Ramos (cell line): ENCODE measurements at regions not wholly inside any gene's neighbourhood (a gene's known extent, or its start where the extent isn't known, plus 50 kb on each side); places are given as distances from the start of the nearest gene placed in this dataset.
"Not testable (repeated sequence)": the region's sequence is repeated elsewhere in the genome, so short reads cannot be mapped to it uniquely, and the experiment has no call there.

ENCODE experiments used
- in situ Hi-C: fragments of 300-500 bp; cut with MboI; formaldehyde crosslinking; loops from one replicate; pipeline ENCODE4 v1.14.3; 2022; ENCODE audit warnings: low sequenced_read_pairs; ENCODE audit not compliant: unreplicated experiment

DNA sequence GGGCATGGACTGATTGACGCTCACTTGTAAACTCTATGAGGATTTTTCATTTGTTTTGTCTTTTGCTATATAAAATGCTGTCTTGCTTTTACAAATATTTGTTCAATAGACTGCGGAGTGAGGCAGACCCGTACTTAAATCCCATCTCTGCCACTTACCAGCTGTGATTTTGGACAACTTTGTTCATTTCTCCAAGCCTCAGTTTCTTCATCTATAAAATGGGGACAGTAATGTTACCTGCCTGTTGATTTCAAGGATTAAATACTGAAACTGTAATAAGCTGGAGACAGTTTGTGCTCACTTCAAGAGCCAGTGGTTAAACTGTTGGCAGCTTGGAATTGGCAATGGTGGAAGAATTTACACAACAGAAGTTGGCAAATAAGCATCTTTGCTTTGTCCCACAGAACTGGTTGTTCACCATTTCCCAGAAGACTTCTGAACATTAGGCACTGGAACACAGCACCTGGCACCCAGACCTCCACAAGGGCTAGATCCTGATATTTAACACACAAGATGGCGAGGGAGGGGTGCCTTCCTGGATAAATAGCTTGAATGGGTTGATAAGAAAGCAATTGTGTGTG lies 479.2 kb downstream of the QKI start:
- in situ Hi-C loops = no loop called here

DNA sequence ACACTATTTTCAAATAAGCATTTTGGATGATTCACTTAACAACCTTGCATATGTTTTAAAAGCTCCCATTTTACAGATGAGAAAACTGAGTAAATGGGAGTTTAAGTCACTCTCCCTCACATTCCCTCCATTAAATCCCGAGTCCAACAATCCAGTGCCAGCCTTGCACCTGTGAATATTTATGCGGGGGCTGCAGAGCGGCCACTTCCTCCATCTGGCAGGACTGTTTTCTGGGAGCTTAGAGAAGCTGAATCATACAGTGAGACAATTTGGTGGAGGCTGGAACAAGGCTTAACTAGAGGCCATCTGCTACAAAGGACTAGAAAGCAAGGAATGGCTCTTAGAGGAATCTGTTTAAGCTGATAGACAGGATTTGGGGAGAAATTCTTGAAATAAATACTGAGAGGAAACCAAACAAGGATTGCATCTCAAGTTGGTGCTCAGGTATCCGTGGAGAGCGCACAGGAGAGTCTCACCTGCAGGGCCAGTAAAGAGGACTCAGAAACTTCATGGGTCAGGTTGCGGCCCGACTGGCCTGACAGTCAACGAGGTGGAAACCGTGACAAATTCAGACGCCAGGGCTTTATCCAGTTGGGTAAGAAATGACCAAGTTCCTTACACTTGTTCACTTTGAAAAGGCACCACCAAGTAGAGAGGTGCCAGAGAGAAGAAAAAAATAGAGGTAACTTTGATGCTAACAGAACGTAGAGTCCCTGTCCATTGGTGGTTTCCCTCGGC lies 478.5 kb downstream of the QKI start:
- in situ Hi-C loops = no loop called here

DNA sequence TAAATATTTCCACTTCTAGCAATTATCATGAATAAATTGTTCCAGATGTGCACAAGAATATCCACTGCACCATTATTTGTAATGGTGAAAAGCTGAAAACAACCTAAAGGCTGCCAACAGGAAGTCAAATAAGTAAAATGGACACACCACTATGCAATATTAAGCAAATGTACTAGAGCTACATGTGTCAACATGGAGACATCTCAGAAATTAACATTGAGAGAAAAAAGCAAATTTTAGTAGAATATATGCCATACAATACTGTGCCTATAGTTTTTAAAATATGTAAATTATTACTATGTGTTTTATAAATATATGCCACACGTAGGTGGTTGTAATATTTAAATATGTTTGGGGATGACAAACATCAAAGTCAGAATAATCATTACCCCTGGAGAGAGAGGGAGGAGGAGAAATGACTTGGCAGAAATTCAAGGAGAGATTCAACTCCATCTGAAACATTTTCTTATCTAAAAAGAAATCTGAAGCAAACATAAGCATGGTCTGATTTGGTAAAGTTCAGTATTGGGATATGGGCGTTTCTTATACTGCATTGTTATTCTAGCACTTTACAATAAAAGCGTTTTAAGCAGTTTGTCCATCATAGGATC lies 475.5 kb downstream of the QKI start:
- in situ Hi-C loops = no loop called here

DNA sequence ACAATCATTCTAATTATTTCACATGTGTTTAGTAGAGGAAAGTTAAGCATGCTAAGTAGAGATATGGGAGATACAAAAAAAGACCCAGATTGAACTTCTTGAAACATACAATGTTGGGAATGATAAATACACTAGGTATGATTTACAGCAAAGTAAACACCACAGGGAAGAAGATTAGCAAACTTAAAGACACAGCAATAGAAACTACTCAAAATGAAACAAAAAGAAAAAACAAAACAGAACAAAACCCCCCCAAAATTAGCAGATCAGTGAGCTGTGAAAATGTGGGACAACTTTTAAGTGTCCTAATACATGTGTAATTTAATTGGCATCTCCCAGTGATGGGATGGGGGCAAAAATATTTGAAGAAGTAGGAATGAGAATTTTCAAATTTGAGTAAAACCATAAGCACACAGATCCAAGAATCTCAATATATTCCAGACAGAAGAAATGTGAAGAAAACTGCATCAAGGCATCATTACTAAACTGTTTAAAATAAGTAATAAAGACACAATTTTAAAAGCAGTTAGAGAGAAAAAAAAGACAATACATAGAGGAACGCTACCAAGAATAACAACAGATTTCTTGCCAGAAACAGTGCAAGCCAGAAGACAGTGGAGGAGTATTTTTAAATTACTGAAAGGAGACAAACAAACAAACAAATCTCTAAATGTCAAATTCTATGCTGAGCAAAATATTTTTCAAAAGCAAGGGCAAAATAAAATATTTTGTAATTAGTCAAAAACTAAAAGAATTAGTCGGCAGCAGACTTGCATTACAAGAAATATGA lies 473.7 kb downstream of the QKI start:
- in situ Hi-C loops = no loop called here

DNA sequence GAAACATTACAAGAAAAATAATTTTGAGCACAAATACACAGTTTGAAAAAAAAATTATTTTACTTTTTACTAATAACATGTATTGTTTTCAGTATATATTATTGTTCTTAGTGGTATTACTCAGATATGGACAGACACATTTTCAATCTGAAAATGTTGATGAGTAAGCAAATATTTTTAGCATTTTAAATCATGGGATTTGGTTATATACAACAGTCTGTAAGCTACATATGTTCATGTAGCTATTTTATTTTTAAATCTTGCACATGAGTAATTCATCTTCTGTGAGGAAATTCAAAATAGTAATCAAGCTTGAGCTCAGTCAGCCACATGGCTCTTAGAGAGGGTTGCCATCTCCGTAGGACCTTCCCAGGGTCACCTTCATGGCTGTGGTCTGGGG lies 471.9 kb downstream of the QKI start:
- in situ Hi-C loops = no loop called here

DNA sequence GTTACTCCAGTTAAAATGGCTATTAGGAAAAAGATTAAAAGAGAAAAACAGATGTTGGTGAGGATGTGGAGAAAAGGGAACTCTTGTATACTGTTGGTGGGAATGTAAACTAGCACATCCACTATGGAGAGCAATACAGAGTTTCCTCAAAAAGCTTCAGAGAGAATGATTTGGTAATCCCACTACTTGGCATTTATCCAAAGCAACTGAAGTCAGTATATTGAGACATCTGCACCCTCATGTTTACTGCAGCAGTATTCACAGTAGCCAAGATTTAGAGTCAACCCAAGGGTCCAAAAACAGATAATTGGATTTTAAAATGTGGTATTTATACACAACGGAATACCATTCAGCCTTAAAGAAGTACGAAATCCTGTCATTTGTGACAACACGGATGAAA lies 469.5 kb downstream of the QKI start:
- in situ Hi-C loops = no loop called here

DNA sequence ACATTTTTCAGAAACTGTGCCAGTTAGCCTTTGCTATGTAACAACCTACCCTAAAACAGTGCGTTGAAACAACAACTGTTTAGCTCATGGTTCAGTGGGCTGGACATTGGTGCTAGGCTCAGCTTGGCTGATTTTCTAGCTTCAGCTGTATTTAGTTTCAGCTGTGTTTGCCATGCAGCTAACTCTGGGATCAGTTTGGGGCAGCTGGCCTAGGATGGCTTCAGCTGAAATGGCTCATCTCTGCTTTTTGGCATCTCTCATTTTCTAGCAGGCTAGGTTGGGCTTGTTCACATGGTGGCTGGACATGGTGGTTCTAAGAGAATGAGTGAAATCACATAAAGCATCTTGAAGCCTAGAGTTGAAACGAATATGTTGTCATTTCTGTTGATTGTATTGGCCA lies 464.2 kb downstream of the QKI start:
- in situ Hi-C loops = no loop called here

DNA sequence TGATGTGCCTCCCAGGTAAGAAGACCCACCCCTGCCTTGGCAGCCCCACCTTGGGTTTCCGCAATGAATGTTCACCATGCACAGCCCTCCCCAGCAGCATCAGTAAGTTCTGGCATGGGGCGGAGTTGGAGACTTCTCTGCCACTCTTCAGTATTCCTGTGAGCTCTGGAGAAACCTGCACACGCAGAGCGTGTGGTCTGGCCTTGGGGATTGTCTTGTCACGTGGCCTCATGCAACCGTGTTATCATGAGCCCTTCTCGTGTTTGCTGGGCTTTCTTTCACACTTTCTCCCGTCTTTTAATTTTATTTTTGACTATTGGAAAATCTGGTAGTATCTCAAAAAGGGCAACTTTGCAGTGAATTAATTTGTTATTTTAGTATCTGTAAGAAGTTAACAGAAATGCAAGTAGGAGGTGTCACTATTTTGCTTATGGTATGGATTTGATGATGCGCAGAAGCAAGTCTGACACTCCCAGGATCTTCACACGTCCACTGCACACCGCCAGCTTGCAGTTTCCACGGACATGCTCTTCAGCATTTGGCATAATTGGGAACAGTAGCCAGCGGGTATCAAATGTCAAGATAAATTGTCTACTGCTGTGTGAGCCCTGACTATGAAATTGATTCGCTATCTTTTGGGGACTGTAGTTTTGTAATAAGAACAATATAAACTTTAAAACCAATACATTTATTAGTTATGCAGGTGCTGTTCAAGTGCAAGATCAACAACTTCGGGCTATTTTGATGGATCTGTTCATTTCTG lies 463.5 kb downstream of the QKI start:
- in situ Hi-C loops = no loop called here

DNA sequence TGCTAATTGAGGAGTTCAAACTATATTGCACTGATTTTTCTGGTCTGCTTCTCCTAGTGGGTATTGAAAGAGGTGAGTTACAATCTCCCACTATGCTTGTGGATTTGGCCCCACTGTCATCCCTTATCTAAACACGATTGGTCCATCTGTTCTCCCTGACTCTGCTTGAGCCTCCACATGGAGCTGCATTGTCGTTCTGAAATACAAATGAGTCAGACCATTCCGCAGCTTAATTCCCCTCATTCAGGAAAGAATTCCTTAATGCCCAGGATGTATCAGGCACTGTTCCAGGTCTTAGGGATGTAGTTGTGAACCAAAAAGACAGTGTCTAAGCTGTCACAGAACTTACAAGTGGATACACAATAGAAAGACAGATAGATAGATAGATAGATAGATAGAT lies 461.9 kb downstream of the QKI start:
- in situ Hi-C loops = no loop called here

DNA sequence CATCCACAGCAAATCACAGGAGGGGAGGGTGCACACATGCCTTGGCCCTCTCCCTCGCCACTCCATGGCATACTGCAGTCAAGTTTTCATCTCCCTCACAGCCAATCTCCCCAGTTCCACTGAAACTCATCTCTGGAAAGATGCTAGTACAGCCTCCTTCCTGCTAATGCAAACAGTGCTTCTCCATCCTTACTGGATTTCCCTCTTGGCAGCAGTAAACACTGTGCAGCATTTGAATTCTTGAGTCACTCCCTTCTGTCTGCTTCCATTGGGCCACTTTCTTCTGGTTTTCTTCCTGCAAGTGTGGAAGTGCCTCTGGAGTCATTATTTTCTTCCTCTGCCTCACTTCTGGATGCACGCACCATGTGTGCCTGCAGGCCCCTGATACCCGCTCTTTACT lies 460.3 kb downstream of the QKI start:
- in situ Hi-C loops = no loop called here

DNA sequence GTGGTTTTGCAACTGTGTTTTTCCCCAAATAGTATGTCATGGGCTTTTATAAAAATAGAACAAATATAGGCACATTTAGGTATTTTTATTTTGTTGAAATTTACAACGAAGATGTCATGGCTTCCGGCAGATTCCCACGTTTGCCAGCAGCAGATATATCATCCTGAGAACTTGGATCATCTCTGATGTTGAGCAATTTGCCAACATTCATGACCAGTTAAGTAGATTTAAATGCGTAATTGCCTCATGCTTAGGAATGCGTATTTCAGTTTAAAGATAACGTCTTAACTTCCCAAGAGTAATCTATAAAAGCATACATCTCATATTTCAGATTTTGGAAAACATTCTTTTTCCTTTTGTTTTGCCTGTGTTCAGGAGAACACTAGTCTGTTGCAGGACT lies 457.8 kb downstream of the QKI start:
- in situ Hi-C loops = no loop called here

DNA sequence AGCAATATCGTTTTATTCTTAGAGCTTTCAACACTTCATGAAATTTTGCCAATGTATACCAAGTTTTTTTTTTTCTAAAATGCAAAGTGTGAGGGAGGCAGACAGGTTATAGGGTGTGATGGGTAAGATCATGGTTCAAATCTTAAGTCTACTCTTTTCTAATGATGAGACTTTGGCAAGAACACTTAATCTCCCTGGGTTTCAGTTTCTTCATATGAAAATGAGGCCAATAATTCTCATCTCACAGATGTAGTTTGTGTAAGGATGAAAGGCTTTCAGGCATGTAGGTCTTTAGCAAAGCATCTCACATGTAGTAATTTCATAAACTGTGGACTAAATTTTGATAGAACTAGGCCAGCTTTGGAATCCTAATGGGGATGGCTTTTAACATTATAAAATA lies 457.1 kb downstream of the QKI start:
- in situ Hi-C loops = no loop called here

DNA sequence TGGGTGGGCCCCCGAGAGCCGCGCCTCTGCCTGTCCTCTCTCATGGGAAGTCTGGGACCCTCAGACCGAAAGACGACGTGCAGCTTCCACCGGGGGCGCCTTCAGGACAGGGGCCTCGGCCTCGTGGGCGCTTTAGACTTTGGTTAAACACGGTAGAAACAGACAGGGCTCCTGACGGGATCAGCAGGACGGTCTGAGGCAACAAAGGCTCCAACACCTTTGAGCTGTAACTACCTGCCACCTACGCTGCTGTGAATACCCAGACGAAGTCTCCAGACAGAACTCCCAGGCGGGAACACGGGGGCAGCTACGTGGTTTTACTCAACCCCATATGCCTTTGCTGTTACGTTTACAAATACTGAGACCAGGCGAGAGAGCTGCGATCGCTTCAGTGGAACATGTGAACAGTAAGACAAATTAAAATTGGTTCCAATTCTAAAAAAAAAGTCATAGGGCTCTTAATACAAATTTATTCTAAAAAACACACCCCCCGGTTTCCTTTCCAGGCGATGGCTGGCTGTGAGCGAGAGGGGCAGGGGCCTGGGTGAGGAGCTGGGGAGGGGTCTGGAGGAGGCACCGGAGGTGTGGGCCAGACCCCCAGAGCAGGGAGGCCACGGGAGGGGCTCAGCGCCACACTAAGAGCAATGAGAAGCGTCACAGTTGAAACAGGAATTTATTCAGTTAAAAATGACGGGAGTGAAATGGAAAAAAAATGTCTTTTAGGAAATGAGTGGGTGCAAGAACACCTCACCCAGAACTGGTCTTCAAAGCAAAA lies 453.2 kb downstream of the QKI start:
- in situ Hi-C loops = no loop called here

DNA sequence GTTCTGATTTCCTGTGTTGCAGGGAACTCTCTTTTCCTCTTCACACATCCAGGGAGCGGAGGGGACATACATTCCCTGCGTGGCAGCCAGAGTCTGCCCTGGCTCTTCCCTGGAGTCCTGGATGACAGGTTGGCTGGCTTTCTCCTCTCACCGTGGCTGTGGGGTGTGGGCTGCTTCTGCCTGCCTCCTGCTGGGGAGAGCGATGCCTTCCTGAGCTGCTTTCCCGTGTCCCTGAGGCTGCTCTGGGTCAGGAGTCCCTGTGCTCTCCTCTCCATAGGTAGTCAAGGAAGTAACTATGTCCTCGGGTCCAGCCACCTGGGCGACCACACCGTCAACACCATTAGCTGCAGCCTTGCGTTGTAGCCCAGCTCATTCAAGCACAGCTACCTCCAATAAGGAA lies 451.7 kb downstream of the QKI start:
- in situ Hi-C loops = no loop called here

DNA sequence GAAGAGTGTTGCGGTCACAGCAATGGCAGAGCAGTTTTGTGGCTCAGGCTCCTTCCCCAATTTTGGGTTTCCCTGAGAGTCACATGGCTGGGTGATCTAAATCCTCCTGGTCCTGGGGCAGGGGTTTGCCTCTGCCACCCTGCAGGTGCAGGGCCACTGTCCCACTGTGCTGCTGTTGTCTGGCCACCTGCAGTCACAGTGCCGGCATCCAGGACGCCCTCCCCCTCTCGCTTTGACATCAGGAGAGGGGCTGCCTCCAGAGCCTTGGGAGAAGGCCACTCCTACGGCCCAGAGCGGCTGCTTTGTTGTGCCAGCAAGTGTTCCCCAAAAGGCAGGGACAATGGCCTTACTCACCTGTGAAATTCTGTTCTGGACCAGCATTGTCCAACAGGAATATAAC lies 449.0 kb downstream of the QKI start:
- in situ Hi-C loops = no loop called here

DNA sequence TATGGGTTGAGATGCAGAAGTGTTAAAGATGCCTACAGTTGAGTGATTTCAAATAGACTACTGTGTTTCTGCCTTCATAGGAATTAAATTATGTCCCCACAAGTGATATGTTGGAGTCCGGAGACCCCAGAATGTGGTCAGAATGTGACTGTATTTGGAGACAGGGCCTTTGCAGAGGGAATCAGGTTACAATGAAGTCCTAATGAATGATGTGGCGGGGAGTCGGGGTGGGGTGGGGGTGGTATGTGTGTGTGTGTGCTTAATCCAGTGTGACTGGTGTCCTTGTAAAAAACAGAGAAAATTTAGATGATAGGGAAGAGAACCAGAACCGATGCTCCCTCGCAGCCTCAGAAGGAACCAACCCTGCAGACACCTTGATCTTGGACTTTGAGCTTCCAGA lies 448.2 kb downstream of the QKI start:
- in situ Hi-C loops = no loop called here

DNA sequence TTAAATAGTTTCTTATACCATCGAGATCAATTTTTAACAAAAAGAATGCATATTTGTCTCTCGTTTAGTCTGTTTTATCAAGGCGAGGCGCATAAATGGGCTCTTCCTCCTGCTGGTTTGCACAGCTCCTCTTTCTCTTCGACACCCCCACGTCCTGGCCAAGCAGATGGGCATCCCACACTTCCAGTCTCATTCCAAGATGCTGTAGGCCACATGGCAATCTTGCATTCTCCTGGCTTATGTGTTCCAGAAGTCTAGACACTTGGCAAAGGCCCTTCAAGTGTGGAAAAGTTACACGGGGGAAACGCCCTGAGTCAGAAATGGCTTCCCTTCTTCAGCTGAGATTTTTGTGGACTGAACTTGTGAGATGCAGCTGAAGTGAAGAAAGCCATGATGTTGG lies 447.1 kb downstream of the QKI start:
- in situ Hi-C loops = no loop called here

DNA sequence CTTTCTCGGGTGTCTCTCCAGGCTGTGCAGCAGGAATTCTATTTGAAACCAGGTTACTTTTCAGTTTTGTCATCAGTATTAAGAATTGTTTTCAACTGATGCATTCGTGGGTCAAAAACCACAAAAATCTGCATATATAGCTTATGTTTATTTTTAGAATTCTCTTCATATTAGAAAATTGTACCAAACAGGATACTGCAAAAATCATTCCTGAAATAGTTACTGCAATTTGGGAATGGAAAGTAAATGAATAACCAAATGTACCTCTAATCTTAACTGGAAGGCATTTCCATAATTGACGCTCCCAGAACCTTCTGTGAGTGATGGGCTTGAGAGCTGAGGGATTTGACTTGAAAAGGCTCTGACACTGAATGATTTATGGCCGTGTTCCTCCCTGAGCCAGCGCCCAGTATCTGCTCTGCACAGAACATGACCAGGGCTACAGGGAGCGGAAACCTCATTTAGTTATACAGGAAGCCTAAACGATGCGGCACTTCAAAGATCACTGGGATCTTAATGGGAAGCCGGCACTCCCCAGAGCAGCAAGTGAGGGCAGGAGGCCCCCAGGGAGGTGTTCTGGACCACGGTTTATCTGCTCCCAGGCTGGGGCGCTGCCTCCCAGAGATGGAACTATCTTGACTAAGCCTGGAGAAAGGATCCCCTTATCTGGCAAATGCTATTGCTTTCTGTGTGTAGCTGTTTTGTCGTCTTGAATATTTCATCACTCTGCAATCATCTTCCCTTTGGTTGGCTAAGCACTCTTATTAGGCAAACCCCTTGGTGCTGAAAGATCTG lies 446.0 kb downstream of the QKI start:
- in situ Hi-C loops = no loop called here

DNA sequence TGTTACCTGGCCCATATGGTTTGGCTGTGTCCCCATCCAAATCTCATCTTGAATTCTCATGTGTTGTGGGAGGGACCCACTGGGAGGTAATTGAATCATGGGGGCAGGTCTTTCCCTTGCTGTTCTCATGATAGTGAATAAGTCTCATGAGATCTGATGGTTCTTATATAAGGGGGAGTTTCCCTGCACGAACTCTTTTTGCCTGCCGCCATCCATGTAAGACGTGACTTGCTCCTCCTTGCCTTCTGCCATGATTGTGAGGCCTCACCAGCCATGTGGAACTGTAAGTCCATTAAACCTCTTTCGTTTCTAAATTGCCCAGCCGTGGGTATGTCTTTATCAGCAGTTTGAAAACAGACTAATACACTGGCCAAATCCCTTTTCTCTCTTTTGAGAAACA lies 444.4 kb downstream of the QKI start:
- in situ Hi-C loops = not testable (repeated sequence)
